ENCODE measurements at regions not wholly inside any gene's neighbourhood (a gene's known extent, or its start where the extent isn't known, plus 50 kb on each side); places are given as distances from the start of the nearest gene placed in this dataset.

- DNase-seq (ENCODE audit: low read depth) = no peak
- no peak for TF ChIP-seq CTCF (IDR thresholded peaks at IDR 0.05; ENCODE audit: low read depth, low read length, missing control alignments)
- in situ Hi-C loops (cut with HindIII; ENCODE audit: low sequenced_read_pairs) = no loop called here
- H3K4me3 ChIP-seq (ENCODE audit: low read depth, low read length) = no peak overlapping the region
These were observed 177.9 kb upstream of the DPH6 start for GRCh38 chr15:35723852-35724251.

GRCh38 chr15:35724626-35725025 is 178.7 kb upstream of the DPH6 start:
- TF ChIP-seq CTCF (IDR thresholded peaks at IDR 0.05; ENCODE audit: low read depth, low read length, missing control alignments) = no peak
- DNase-seq (ENCODE audit: low read depth) = no peak
- in situ Hi-C loops (cut with HindIII; ENCODE audit: low sequenced_read_pairs) = no loop called here
- H3K4me3 ChIP-seq (ENCODE audit: low read depth, low read length) = no peak overlapping the region

- TF ChIP-seq CTCF (IDR thresholded peaks at IDR 0.05; ENCODE audit: low read depth, low read length, missing control alignments) = no peak
- H3K4me3 ChIP-seq (ENCODE audit: low read depth, low read length) = no peak overlapping the region
- in situ Hi-C loops (cut with HindIII; ENCODE audit: low sequenced_read_pairs) = no loop called here
- DNase-seq (ENCODE audit: low read depth) = no peak
These were observed 179.4 kb upstream of the DPH6 start for GRCh38 chr15:35725353-35725752.

- no peak for DNase-seq (ENCODE audit: low read depth)
- no peak overlapping the region for H3K4me3 ChIP-seq (ENCODE audit: low read depth, low read length)
- in situ Hi-C loops (cut with HindIII; ENCODE audit: low sequenced_read_pairs) = no loop called here
- no peak for TF ChIP-seq CTCF (IDR thresholded peaks at IDR 0.05; ENCODE audit: low read depth, low read length, missing control alignments)
These were observed 181.7 kb upstream of the DPH6 start for GRCh38 chr15:35727627-35728026.

GRCh38 chr15:35728219-35728940 is 182.4 kb upstream of the DPH6 start:
- no peak overlapping the region for H3K4me3 ChIP-seq (ENCODE audit: low read depth, low read length)
- DNase-seq (ENCODE audit: low read depth) = no peak
- in situ Hi-C loops (cut with HindIII; ENCODE audit: low sequenced_read_pairs) = no loop called here
- TF ChIP-seq CTCF (IDR thresholded peaks at IDR 0.05; ENCODE audit: low read depth, low read length, missing control alignments) = no peak

- no peak for TF ChIP-seq CTCF (IDR thresholded peaks at IDR 0.05; ENCODE audit: low read depth, low read length, missing control alignments)
- no peak for DNase-seq (ENCODE audit: low read depth)
- in situ Hi-C loops (cut with HindIII; ENCODE audit: low sequenced_read_pairs) = no loop called here
- no peak overlapping the region for H3K4me3 ChIP-seq (ENCODE audit: low read depth, low read length)
These were observed 190.2 kb upstream of the DPH6 start for GRCh38 chr15:35736150-35736549.
